ENCODE measurements at regions not wholly inside any gene's neighbourhood (a gene's known extent, or its start where the extent isn't known, plus 50 kb on each side); places are given as distances from the start of the nearest gene placed in this dataset.
A peak's percentile ranks its signal among the peaks of the same experiment; 100 is the strongest.

- H3K36me3 ChIP-seq, result no peaks in the 10 kb centered on the region
- no peaks in the 10 kb centered on the region for H3K4me1 ChIP-seq (ENCODE audit: low read depth)
- H3K9me3 ChIP-seq (ENCODE audit: low read depth), result no peaks in the 10 kb centered on the region
- no peaks in the 10 kb centered on the region for H3K27me3 ChIP-seq
- no peak for TF ChIP-seq CTCF (IDR thresholded peaks at IDR 0.05; ENCODE audit: low read depth, low read length)
- no peak overlapping the region for H3K27ac ChIP-seq
- H3K4me3 ChIP-seq, result no peak overlapping the region
- DNase-seq (ENCODE audit: low read depth in 1 of 2, low spot score in 1 of 2), result peak in 1 of 2 donors; percentile 3
These were observed 60.7 kb upstream of the COG2 start for GRCh38 chr1:230581446-230582079.

- DNase-seq (ENCODE audit: low read depth in 1 of 2, low spot score in 1 of 2), result no peak
- H3K36me3 ChIP-seq, result no peaks in the 10 kb centered on the region
- TF ChIP-seq CTCF (IDR thresholded peaks at IDR 0.05; ENCODE audit: low read depth, low read length), result no peak
- H3K9me3 ChIP-seq (ENCODE audit: low read depth), result no peaks in the 10 kb centered on the region
- no peak overlapping the region for H3K4me3 ChIP-seq
- no peak overlapping the region for H3K27ac ChIP-seq
- no peaks in the 10 kb centered on the region for H3K4me1 ChIP-seq (ENCODE audit: low read depth)
- H3K27me3 ChIP-seq, result no peaks in the 10 kb centered on the region
These were observed 63.7 kb upstream of the COG2 start for GRCh38 chr1:230578616-230579015.

GRCh38 chr1:230577537-230577936 lies 64.7 kb upstream of the COG2 start:
- Histone ChIP-seq H3K27me3 (no peaks in the 10 kb centered on the region), H3K36me3 (no peaks in the 10 kb centered on the region), H3K4me1 (ENCODE audit: low read depth) (no peaks in the 10 kb centered on the region), H3K9me3 (ENCODE audit: low read depth) (no peaks in the 10 kb centered on the region), H3K4me3 (no peak overlapping the region), H3K27ac (no peak overlapping the region)
- TF ChIP-seq CTCF (IDR thresholded peaks at IDR 0.05; ENCODE audit: low read depth, low read length), result no peak
- no peak for DNase-seq (ENCODE audit: low read depth in 1 of 2, low spot score in 1 of 2)

GRCh38 chr1:230575886-230576500 lies 66.3 kb upstream of the COG2 start:
- no peak for TF ChIP-seq CTCF (IDR thresholded peaks at IDR 0.05; ENCODE audit: low read depth, low read length)
- H3K4me1 ChIP-seq (ENCODE audit: low read depth), result no peaks in the 10 kb centered on the region
- H3K9me3 ChIP-seq (ENCODE audit: low read depth), result no peaks in the 10 kb centered on the region
- H3K36me3 ChIP-seq, result no peaks in the 10 kb centered on the region
- no peak overlapping the region for H3K27ac ChIP-seq
- no peak overlapping the region for H3K4me3 ChIP-seq
- DNase-seq (ENCODE audit: low read depth in 1 of 2, low spot score in 1 of 2), result no peak
- H3K27me3 ChIP-seq, result no peaks in the 10 kb centered on the region

- TF ChIP-seq CTCF (IDR thresholded peaks at IDR 0.05; ENCODE audit: low read depth, low read length), result no peak
- no peaks in the 10 kb centered on the region for H3K9me3 ChIP-seq (ENCODE audit: low read depth)
- no peak for DNase-seq (ENCODE audit: low read depth in 1 of 2, low spot score in 1 of 2)
- no peak overlapping the region for H3K4me3 ChIP-seq
- H3K36me3 ChIP-seq, result no peaks in the 10 kb centered on the region
- H3K27ac ChIP-seq, result no peak overlapping the region
- no peaks in the 10 kb centered on the region for H3K27me3 ChIP-seq
- no peaks in the 10 kb centered on the region for H3K4me1 ChIP-seq (ENCODE audit: low read depth)
These were observed 67.8 kb upstream of the COG2 start for GRCh38 chr1:230574502-230574901.
